Liver (tissue), 3 donors: ENCODE measurements at regions not wholly inside any gene's neighbourhood (a gene's known extent, or its start where the extent isn't known, plus 50 kb on each side); places are given as distances from the start of the nearest gene placed in this dataset.

Experiments
- FOXA1 ChIP-seq: IDR thresholded peaks from 2 replicates; pipeline ENCODE4 v1.6.1; 2016; ENCODE audit warnings: antibody characterized with exemption
- JUND ChIP-seq, 2 donors: IDR thresholded peaks; 2 replicates each; pipeline ENCODE4 v1.6.1; 2016; ENCODE audit warnings: antibody characterized with exemption in 2 of 2
- RAD21 ChIP-seq, 2 donors: IDR thresholded peaks; 2 replicates each; pipeline ENCODE4 v1.6.1; 2016; ENCODE audit warnings: antibody characterized with exemption in 2 of 2, mild to moderate bottlenecking in 2 of 2
- RXRA ChIP-seq, 2 donors: IDR thresholded peaks; 2 replicates each; pipeline ENCODE4 v1.6.1; 2017 to 2018; ENCODE audit warnings: antibody characterized with exemption in 2 of 2, mild to moderate bottlenecking in 1 of 2
- YY1 ChIP-seq: IDR thresholded peaks from 2 replicates; pipeline ENCODE4 v1.6.1; 2016; ENCODE audit warnings: antibody characterized with exemption, mild to moderate bottlenecking
- TF ChIP-seq, protein P1 (sequence below): IDR thresholded peaks from 2 replicates; pipeline ENCODE4 v1.6.1; 2016; ENCODE audit warnings: antibody characterized with exemption
- TF ChIP-seq, protein P2 (sequence below): fragments of 150-350 bp; IDR thresholded peaks from 2 replicates; pipeline ENCODE4 v1.5.1; 2017; ENCODE audit warnings: improper control_type of control experiment, low read depth, low read length; ENCODE audit not compliant: missing input control
- donor health status: healthy.
- donor health status: healthy.

DNA sequence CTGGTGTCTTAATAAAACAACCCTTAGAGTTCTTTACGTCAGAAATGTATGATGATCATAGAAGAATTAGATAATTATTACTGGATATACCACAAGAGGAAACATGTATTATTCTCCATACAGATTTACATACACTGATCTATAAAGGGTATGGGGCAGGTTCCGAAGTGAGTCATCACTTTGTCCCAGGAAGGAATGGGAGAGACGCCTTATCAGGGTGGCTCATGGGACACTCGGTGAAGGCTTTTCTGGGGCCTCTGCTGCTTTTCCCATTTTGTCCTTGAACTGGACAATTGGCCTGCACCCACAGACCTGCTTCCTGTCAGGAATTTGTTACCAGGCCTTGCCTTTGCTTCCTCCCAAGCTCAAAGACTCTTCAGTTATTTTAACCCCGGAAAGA is 233.8 kb upstream of the RUNX1 start:
- no peak for TF ChIP-seq JUND (IDR thresholded peaks at IDR 0.05)
- no peak for TF ChIP-seq RAD21 (IDR thresholded peaks at IDR 0.05)
- TF ChIP-seq, protein P1, sequence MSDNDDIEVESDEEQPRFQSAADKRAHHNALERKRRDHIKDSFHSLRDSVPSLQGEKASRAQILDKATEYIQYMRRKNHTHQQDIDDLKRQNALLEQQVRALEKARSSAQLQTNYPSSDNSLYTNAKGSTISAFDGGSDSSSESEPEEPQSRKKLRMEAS = no peak
- no peak for TF ChIP-seq RXRA (IDR thresholded peaks at IDR 0.05)
- TF ChIP-seq, protein P2, sequence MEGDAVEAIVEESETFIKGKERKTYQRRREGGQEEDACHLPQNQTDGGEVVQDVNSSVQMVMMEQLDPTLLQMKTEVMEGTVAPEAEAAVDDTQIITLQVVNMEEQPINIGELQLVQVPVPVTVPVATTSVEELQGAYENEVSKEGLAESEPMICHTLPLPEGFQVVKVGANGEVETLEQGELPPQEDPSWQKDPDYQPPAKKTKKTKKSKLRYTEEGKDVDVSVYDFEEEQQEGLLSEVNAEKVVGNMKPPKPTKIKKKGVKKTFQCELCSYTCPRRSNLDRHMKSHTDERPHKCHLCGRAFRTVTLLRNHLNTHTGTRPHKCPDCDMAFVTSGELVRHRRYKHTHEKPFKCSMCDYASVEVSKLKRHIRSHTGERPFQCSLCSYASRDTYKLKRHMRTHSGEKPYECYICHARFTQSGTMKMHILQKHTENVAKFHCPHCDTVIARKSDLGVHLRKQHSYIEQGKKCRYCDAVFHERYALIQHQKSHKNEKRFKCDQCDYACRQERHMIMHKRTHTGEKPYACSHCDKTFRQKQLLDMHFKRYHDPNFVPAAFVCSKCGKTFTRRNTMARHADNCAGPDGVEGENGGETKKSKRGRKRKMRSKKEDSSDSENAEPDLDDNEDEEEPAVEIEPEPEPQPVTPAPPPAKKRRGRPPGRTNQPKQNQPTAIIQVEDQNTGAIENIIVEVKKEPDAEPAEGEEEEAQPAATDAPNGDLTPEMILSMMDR = no peak
- no peak for TF ChIP-seq YY1
- TF ChIP-seq FOXA1 = no peak
